SU-DHL-6 (cell line): ENCODE measurements at regions not wholly inside any gene's neighbourhood (a gene's known extent, or its start where the extent isn't known, plus 50 kb on each side); places are given as distances from the start of the nearest gene placed in this dataset.

ENCODE experiments used
- EZH2phosphoT487 ChIP-seq: fragments of 200-600 bp; sonication (generic), shearing (Covaris generic); conservative IDR thresholded peaks from 2 replicates; pipeline ENCODE4 v1.6.1; 2018; ENCODE audit warnings: mild to moderate bottlenecking, antibody characterized with exemption, low read length, moderate library complexity, mixed read lengths
- TF ChIP-seq, protein P1 (sequence below): fragments of 200-600 bp; sonication (generic); IDR thresholded peaks from one replicate; pipeline ENCODE4 v1.5.1; 2017; ENCODE audit warnings: antibody characterized with exemption, mild to moderate bottlenecking, low read length, moderate library complexity; ENCODE audit not compliant: insufficient read depth, poor library complexity, severe bottlenecking

- TF ChIP-seq, protein P1, sequence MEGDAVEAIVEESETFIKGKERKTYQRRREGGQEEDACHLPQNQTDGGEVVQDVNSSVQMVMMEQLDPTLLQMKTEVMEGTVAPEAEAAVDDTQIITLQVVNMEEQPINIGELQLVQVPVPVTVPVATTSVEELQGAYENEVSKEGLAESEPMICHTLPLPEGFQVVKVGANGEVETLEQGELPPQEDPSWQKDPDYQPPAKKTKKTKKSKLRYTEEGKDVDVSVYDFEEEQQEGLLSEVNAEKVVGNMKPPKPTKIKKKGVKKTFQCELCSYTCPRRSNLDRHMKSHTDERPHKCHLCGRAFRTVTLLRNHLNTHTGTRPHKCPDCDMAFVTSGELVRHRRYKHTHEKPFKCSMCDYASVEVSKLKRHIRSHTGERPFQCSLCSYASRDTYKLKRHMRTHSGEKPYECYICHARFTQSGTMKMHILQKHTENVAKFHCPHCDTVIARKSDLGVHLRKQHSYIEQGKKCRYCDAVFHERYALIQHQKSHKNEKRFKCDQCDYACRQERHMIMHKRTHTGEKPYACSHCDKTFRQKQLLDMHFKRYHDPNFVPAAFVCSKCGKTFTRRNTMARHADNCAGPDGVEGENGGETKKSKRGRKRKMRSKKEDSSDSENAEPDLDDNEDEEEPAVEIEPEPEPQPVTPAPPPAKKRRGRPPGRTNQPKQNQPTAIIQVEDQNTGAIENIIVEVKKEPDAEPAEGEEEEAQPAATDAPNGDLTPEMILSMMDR = no peak
- no peak for TF ChIP-seq EZH2phosphoT487
These were observed 435.7 kb downstream of the SLITRK6 start for GRCh38 chr13:85363504-85363903.
